Ishikawa (cell line): ENCODE measurements at regions not wholly inside any gene's neighbourhood (a gene's known extent, or its start where the extent isn't known, plus 50 kb on each side); places are given as distances from the start of the nearest gene placed in this dataset.

Experiments used
- CEBPB ChIP-seq: IDR thresholded peaks from 2 replicates; pipeline ENCODE4 v1.6.1; 2012
- CREB1 ChIP-seq: IDR thresholded peaks from 2 replicates; pipeline ENCODE4 v1.6.1; 2012; ENCODE audit warnings: low read depth
- EGR1 ChIP-seq: IDR thresholded peaks from 2 replicates; pipeline ENCODE4 v1.6.1; 2012
- EP300 ChIP-seq: IDR thresholded peaks from 2 replicates; pipeline ENCODE4 v1.6.1; 2012; ENCODE audit warnings: borderline replicate concordance
- FOXM1 ChIP-seq: IDR thresholded peaks from 2 replicates; pipeline ENCODE4 v1.6.1; 2012; ENCODE audit warnings: low read depth, borderline replicate concordance
- MAX ChIP-seq: IDR thresholded peaks from 2 replicates; pipeline ENCODE4 v1.6.1; 2012
- NFIC ChIP-seq: IDR thresholded peaks from 2 replicates; pipeline ENCODE4 v1.6.1; 2012
- RAD21 ChIP-seq: IDR thresholded peaks from 2 replicates; pipeline ENCODE4 v1.6.1; 2012; ENCODE audit warnings: low read depth
- REST ChIP-seq: IDR thresholded peaks from 2 replicates; pipeline ENCODE4 v1.6.1; 2012; ENCODE audit warnings: low read depth, mild to moderate bottlenecking
- TAF1 ChIP-seq: IDR thresholded peaks from 2 replicates; pipeline ENCODE4 v1.6.1; 2012; ENCODE audit warnings: low read depth, mild to moderate bottlenecking
- TCF12 ChIP-seq: IDR thresholded peaks from 2 replicates; pipeline ENCODE4 v1.6.1; 2012; ENCODE audit warnings: low read depth
- TEAD4 ChIP-seq: IDR thresholded peaks from 2 replicates; pipeline ENCODE4 v1.6.1; 2012
- USF1 ChIP-seq: IDR thresholded peaks from 2 replicates; pipeline ENCODE4 v1.6.1; 2012
- YY1 ChIP-seq: IDR thresholded peaks from 2 replicates; pipeline ENCODE4 v1.6.1; 2012; ENCODE audit warnings: low read depth
- ZBTB7A ChIP-seq: IDR thresholded peaks from 2 replicates; pipeline ENCODE4 v1.6.1; 2012; ENCODE audit warnings: low read depth

DNA sequence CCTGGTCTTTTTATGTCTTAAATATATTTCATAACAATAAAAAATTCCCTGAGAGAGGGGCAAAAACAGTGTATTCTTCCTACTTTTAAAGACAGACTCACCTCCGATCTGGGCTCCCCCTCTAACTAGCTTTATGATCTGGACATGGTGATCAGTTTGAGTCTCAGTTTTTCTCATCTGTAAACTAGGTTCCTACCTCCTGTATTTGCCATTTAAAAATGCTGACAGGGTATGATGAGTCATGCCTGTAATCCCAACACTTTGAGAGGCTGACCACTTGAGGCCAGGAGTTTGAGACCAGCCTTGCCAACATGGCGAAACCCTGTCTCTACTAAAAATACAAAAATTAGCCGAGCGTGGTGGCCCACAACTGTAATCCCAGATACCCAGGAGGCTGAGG is 114.8 kb upstream of the LHX5 start:
- TF ChIP-seq YY1 = no peak
- no peak for TF ChIP-seq RAD21
- no peak for TF ChIP-seq REST

DNA sequence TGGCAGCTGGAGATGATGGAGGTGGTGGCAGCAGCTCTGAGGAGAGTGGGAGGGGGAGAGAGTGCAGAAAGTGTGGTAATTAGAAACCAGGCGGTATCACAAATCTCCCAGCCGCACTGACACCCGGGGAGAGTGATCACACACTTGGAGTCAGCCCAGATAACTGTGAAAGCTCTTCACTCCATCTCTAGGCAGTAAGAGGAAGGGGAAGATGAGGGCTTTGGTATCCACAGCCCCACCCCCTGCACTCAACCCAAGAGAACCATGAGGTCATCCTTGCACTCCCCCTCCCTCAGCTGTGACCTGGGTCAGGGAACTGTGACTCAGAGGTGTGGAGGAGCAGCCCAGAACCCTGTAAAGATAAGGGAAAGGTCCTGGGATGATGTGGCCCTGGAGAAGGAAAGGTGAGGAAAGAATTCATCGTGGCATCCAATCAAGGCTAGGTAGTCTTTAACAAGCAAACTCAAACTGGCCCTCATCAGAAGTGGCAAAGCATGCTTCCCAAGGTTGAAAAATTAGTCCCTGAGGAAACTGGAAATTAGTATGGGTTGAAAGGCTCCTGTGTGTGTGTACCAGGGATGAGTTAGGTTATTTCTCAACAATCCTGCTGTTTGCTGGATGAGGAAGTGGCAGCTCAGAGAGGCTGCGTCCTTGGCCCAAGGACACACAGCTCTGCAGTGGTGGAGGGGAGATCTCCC is 111.0 kb upstream of the LHX5 start:
- TF ChIP-seq ZBTB7A (no peak), RAD21 (no peak), USF1 (no peak), MAX (no peak), TEAD4 (no peak), EGR1 (no peak), CREB1 (no peak), TAF1 (no peak), YY1 (no peak), CEBPB (no peak)

- TF ChIP-seq CREB1 (no peak), TAF1 (no peak), NFIC (no peak), ZBTB7A (no peak), MAX (no peak), USF1 (no peak), REST (no peak), CEBPB (no peak), EP300 (no peak), FOXM1 (no peak), RAD21 (no peak), EGR1 (no peak), TEAD4 (no peak)
Observed at GRCh38 chr12:113581342-113581741, 109.7 kb upstream of the LHX5 start.

- TF ChIP-seq CREB1 (no peak), USF1 (no peak), REST (peak; percentile 48; the same call in 1 of the 2 replicates)
Observed at GRCh38 chr12:113580437-113580836, 108.8 kb upstream of the LHX5 start.

DNA sequence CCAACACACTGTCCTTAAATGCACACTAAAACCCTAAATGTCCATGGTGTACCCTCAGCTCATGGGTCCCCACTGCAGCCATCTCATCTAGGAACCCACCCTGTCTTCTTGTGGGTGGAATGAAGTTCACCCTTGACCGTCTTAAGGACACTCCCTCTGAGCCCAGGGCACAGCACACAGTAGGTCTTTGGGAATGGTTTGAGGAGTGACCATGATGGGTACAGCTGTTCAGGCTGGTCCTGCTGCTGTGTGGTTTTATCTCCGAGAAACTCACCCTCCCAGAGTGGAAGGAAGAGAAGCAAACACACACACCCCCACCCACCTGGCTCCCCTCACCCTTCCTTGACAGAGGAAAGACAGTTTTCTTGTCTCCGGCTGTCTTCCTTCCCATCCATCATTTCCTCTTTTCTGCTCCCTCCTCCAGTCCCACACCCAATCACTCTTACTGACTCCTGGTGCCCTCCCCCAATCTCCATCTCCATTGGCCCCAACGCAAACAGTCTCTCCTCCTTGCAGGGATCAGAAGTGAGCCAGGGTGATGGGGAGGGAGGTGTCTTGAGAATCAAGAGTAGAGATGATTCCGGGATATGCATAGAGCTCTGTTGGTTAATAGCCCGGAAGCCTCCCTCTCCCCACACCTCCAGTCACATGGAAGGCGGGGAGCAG is 105.9 kb upstream of the LHX5 start:
- TF ChIP-seq YY1 = no peak
- no peak for TF ChIP-seq RAD21
- no peak for TF ChIP-seq TCF12
- no peak for TF ChIP-seq NFIC
- TF ChIP-seq FOXM1 = no peak
- no peak for TF ChIP-seq CREB1
- TF ChIP-seq REST = no peak
- TF ChIP-seq ZBTB7A = no peak
- TF ChIP-seq TAF1 = no peak
- TF ChIP-seq MAX = no peak
- TF ChIP-seq CEBPB = no peak
- TF ChIP-seq EGR1 = no peak
- no peak for TF ChIP-seq USF1
- TF ChIP-seq TEAD4 = no peak
- no peak for TF ChIP-seq EP300
